Stimulated activated naive CD8-positive, alpha-beta T cell treated with anti-CD3 and anti-CD28 coated beads, Interleukin-15, Interleukin-2, amounts not matched to agents 100 ng/mL and 50 ng/mL, for 24 hours (primary cell): ENCODE measurements at regions not wholly inside any gene's neighbourhood (a gene's known extent, or its start where the extent isn't known, plus 50 kb on each side); places are given as distances from the start of the nearest gene placed in this dataset.

Experiments used
- H3K27ac Mint-ChIP-seq: one replicate; pipeline ENCODE4 v1.8.0; 2021; ENCODE audit warnings: mild to moderate bottlenecking, mixed read lengths
- H3K27me3 Mint-ChIP-seq: one replicate; pipeline ENCODE4 v1.8.0; 2021; ENCODE audit warnings: mixed read lengths
- H3K36me3 Mint-ChIP-seq: one replicate; pipeline ENCODE4 v1.8.0; 2021; ENCODE audit warnings: low read depth, mixed read lengths
- H3K4me1 Mint-ChIP-seq: one replicate; pipeline ENCODE4 v1.8.0; 2021; ENCODE audit warnings: low read depth, mixed read lengths
- H3K4me3 Mint-ChIP-seq: one replicate; pipeline ENCODE4 v1.8.0; 2021; ENCODE audit warnings: mild to moderate bottlenecking, mixed read lengths
- H3K9me3 Mint-ChIP-seq: one replicate; pipeline ENCODE4 v1.8.0; 2021; ENCODE audit warnings: mixed read lengths

DNA sequence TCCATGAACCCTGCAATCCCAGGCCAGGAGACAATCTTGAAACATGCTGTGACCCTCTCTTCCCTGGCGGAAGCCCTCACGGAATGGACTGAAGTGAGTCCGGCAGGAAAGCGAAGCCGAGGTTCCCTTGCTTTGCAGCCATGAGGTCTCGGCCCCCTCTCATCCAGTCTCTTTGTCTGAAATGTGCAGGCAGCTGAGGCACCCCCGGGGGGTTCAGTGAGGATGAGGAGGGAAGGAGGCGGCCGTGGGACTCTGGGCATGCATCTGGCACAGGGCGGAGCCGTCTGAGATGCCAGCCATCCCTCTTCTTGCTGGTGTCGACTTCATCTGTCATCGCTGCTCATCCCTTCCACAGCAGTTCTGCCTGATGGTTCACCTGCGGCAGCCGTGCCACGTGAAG lies 1485.7 kb downstream of the BRD1 start:
- Mint-ChIP-seq H3K4me3 (no peak overlapping the region), H3K4me1 (no peaks in the 10 kb centered on the region), H3K36me3 (no peaks in the 10 kb centered on the region), H3K9me3 (no peaks in the 10 kb centered on the region), H3K27me3 (peaks cover 4% of the 10 kb centered on the region), H3K27ac (no peak overlapping the region)

DNA sequence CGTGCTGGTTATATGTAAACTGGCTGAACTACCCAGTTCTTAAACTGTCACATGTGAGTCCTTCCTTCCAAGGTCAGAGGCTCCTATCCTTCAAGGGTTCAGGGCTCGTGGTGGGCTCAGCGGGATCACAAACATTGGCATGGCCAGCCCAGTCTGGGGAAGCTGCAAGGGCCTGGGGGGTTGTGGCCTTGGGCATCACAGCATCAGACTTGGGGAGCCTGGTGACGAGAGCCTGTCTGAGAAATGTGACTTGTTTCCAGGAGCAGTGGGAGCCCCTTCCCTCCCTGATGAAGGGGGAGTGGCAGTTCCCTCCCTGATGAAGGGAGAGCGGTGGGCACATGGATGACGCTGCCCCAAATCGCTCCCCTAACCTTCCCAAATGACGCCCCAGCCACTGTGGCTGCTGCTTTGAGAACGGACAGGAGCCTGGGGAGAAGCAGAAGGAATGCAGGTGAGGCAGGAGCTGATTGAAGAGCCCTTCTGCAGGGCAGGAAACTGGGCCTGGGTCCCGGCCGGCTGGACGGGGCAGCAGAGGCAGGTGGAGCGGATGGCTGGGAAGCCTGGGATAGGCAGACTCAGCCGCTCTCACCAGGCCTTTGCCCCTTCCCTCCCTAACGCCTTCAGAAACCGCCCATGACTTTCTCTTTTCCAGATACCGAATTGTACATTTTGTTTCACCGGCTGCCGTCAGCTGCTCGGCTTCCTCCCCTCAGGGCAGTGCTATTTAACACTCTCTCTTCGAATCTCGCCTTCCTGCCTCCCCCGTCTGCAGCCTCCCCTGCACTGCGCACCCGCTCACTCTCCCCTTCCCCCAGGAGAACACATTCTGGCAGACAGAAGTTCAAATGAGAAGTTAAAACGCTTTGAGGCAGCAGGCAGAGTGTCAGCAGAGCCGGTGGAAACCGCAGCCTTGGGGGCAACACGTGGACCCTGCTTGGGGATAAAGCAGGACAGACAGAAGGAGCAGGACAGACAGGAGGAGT lies 1486.7 kb downstream of the BRD1 start:
- H3K4me1 Mint-ChIP-seq = no peaks in the 10 kb centered on the region
- H3K27ac Mint-ChIP-seq = no peak overlapping the region
- H3K36me3 Mint-ChIP-seq = no peaks in the 10 kb centered on the region
- no peaks in the 10 kb centered on the region for H3K9me3 Mint-ChIP-seq
- peaks cover 4% of the 10 kb centered on the region for H3K27me3 Mint-ChIP-seq
- no peak overlapping the region for H3K4me3 Mint-ChIP-seq

DNA sequence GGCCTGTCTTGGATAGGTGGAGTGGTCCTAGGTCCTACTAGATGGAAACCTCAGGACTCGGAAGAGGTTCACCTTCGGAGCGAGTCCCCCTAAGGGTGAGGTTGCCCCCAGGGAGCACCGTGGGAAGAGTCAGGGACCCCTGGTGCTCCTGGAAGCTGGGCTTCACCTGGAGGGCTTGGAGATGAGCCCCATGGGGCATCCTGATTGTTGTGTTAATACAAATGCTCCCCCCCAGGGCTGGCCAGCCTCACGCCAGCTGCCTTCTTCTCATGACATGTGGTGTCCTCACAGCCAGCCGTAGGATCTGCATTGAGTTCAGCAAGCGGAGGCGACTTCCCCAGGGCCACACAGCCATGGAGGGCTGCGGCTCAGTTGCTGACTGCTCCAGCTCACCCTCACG lies 1487.5 kb downstream of the BRD1 start:
- Mint-ChIP-seq H3K9me3 (no peaks in the 10 kb centered on the region), H3K27me3 (peaks cover 4% of the 10 kb centered on the region), H3K4me3 (no peak overlapping the region), H3K36me3 (no peaks in the 10 kb centered on the region), H3K27ac (no peak overlapping the region), H3K4me1 (no peaks in the 10 kb centered on the region)

DNA sequence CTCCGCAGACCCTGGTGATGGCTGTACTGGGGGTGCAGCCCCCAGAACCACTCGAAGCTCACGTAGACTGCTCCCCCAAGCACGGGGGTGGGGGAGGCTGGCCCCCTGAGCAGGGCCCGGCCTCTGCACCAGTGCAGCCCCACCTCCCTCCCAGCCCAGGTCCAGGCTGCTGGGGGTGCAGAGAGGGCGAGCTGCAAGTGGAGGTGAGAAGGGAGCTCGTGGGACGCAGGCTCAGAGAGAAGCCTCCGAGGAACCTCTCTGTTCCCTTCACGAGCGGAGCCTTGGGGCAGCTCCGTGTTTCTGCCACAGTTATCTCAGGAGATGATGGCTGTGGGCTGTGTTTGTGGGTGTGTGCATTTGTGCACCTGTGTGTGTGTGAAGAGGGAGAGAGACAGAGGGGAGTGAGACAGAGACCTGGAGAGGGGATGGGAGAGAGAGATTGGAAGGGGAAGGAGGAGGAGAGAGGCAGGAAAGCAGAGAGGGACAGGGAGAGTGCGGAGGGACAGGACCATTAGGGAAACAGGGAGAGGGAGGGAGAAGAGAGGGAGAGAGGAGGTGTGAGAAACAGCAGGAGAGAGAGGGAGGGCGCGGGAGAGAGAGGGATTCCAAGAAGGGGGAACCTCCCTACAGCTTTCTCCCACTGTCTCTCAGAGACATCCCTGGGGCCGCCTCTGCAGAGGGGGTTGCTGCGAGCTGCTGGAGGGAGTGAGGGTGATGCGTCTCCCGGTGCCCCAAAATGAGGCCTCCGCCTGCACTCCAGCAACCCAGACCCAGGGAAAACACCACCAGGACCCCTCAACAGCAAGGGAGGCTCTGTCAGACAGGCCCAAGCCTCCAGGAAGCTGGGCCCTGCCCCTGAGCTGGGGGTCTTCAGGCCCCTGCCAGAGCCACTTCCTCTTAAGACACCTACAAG lies 1488.6 kb downstream of the BRD1 start:
- Mint-ChIP-seq H3K36me3 (no peaks in the 10 kb centered on the region), H3K27me3 (peaks cover 4% of the 10 kb centered on the region), H3K27ac (no peak overlapping the region), H3K9me3 (no peaks in the 10 kb centered on the region), H3K4me1 (no peaks in the 10 kb centered on the region), H3K4me3 (no peak overlapping the region)

DNA sequence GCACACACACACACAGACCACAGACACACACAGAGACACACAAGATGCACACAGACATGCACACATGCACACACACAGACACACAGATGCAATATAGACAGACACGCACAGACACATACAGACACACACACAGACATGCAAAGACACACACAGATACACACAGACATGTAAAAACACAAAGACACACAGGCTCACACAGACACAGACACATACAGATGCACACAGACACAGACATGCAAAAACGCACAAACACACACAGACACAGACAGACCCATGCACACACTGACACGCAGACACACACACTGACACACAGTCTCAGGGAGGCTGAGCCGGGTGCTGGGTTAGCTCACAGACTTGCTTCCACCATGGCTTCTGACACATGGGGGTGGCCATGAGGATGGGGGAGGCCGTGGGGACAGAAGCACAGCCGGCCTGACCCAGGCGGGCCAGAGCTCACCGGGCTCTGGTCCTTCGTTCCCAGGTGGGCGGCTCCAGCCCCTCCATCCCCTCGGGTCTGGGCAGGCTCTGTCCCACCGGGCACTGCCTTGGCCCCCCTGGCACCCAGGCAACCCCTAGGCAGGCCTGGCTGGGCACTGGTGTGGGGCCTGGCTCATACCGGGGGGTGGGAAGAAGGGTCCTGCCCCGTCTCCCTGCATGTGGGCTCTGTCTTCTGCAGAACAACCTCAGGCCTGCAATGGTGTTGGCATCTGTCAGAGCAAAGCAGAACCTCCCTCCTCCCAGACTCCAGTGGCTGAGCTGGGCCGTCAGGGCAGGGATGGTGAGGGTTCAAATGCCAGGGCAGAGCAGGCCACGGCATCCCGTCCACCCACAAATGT lies 1489.5 kb downstream of the BRD1 start:
- Mint-ChIP-seq H3K9me3 (no peaks in the 10 kb centered on the region), H3K36me3 (no peaks in the 10 kb centered on the region), H3K4me3 (no peak overlapping the region), H3K4me1 (no peaks in the 10 kb centered on the region), H3K27ac (no peak overlapping the region), H3K27me3 (peaks cover 4% of the 10 kb centered on the region)

DNA sequence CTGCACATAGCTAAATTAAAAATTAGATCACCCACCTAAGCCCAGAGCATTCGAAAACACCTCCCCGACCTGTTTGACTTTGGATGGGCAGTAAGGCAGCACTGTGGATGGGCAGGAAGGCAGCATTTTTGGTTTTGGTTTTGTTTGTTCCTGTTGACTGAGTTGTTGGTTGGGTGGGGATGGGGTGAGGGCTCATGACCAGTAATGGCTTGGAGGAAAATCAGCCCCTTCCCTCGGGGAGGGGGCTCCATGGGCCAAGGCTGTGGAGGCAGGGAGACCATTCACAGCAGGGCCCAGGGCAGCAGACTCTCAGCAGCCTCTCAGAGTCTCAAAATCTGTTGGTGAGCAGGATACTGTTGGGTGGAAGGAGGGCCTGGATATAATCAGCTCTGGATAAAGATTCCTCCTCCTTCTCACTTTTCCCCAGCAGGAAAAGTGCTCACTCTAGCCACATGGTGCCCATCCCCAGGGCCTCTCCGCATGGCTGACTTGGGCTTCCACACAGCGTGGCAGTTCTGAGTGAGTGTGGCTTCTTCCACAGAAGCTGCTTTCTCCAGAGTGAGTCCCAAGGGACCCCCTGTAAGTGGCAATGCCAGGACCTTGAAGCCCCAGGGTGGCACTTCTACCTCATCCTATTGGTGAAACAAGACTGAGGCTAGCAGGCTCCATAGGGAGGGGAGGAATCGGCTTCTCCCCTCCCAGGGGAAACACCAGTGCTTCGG lies 1491.2 kb downstream of the BRD1 start:
- H3K4me1 Mint-ChIP-seq = no peaks in the 10 kb centered on the region
- H3K27me3 Mint-ChIP-seq = peaks cover 4% of the 10 kb centered on the region
- no peaks in the 10 kb centered on the region for H3K36me3 Mint-ChIP-seq
- H3K4me3 Mint-ChIP-seq = no peak overlapping the region
- H3K27ac Mint-ChIP-seq = no peak overlapping the region
- H3K9me3 Mint-ChIP-seq = no peaks in the 10 kb centered on the region

DNA sequence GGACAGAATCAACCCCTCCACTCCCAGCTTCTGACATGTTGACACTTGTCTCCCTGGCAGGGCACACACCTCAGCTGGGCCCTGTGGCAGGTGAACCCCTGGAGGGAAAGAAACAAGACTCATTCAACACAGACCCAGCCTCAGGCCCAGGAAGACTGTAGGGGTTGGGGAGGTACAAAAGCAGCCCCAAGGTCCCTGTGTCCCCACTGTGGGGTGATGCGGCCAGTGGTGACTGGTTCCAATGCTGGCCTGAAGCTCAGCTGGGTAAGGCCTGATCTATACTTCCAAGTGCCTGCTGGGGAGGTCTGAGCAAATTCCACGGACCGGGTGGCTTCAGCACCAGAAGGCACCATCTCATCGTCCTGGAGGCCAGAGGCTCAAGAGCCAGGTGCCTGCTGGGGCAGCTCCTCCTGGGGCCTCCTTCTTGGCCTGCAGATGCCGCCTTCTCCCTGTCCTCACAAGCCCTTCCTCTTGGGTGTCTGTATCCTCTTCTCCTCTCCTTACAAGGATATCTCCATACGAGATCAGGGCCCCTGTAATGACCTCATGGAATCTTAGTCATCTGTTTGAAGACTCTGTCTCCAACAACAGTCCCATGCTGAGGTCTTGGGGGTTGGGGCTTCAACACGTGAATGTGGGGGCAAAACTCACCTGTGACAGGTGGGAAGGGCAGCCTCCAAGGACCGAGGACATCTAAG lies 1492.1 kb downstream of the BRD1 start:
- H3K4me3 Mint-ChIP-seq = no peak overlapping the region
- no peak overlapping the region for H3K27ac Mint-ChIP-seq
- H3K4me1 Mint-ChIP-seq = no peaks in the 10 kb centered on the region
- no peaks in the 10 kb centered on the region for H3K36me3 Mint-ChIP-seq
- no peaks in the 10 kb centered on the region for H3K9me3 Mint-ChIP-seq
- H3K27me3 Mint-ChIP-seq = peaks cover 4% of the 10 kb centered on the region

DNA sequence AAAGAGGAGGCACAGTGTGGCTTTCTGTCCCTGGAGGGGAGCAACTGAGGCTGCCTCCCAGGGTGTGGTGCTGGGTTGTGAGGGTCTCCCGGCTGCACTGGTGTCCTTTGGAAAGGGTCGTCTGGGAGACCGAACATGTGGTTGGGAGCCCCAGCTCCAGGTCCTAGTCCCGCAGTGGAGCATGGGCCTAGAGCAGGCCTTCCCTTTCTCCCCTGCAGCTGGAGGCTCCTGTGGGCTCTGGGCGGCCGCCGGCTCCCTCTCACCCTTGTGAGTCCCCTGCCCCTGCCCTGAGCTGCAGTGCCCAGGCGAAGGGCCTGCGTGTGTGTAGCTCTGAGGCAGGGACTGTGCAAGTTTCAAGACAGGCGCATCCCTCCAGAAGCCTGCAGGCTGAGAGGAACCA lies 1492.7 kb downstream of the BRD1 start:
- Mint-ChIP-seq H3K9me3 (no peaks in the 10 kb centered on the region), H3K27me3 (peaks cover 4% of the 10 kb centered on the region), H3K36me3 (no peaks in the 10 kb centered on the region), H3K4me3 (no peak overlapping the region), H3K4me1 (no peaks in the 10 kb centered on the region), H3K27ac (no peak overlapping the region)

DNA sequence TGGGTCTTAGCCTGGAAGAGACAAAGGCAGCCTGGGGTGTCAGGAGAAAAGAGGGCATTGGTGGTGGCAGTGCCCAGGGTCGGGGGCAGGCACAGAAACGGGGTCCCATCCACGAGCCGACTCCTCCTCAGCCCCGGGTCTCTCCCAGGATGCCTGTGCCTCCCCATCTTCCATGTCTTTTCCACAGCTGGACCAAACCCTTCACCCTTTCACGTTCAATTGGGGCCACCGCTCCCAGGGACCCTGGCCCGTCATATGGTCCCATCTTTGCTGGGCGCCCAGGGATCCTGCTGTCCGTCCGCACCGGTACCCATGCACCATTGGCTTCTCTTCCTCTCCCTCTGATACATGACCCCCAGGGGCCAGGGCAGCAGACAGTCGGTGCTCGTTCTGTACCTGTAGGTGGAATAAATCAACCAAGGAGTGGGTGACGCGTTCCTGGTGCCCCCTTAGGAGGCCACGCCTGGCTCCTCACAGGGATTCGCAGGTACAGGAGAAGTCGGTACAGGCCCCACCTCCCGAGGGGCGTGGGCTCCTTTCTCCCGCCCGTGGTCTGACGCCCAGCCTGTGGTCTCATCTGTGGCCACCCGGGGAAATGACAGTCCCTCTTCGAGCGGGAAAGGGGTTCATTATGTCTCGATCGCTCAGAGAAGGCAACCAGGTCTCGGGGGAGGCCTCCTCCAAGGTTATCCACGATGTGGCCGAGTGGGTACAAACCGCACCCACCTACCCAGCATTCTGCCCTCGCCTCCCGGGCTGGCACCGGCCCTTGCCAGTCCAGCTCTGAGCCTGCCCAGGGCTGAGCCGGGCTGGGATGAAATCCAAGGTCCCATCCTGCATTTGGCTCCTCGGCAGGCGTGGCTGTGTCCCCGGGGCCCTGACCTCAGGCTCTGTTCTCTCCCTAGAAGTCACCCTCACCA lies 1493.6 kb downstream of the BRD1 start:
- H3K27me3 Mint-ChIP-seq = peaks cover 4% of the 10 kb centered on the region
- no peaks in the 10 kb centered on the region for H3K9me3 Mint-ChIP-seq
- H3K4me3 Mint-ChIP-seq = no peak overlapping the region
- H3K4me1 Mint-ChIP-seq = no peaks in the 10 kb centered on the region
- no peak overlapping the region for H3K27ac Mint-ChIP-seq
- no peaks in the 10 kb centered on the region for H3K36me3 Mint-ChIP-seq

DNA sequence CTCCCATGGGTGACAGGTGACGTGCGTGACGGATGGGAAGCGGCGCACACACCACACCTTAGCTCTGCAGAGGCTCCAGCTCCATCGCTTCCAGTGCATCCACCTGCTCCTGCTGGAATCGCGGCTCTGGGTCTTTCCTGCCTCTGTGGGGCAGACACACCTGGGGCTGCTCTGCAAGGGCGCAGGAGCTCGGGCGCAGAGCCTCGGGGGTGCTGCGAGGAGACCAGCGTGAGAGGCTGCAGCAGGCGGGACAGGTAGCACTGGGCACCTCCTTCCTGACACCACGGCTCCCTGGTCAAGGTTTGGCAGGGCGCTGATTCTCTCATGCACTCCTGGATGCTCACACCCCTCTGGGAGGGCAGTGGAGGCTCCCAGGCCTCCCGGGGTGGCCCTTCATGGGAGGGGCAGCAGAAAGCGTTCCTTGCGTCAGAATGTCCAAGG lies 1494.3 kb downstream of the BRD1 start:
- Mint-ChIP-seq H3K27ac (no peak overlapping the region), H3K9me3 (peaks cover 6% of the 10 kb centered on the region), H3K4me1 (no peaks in the 10 kb centered on the region), H3K27me3 (peaks cover 4% of the 10 kb centered on the region), H3K4me3 (no peak overlapping the region), H3K36me3 (no peaks in the 10 kb centered on the region)

DNA sequence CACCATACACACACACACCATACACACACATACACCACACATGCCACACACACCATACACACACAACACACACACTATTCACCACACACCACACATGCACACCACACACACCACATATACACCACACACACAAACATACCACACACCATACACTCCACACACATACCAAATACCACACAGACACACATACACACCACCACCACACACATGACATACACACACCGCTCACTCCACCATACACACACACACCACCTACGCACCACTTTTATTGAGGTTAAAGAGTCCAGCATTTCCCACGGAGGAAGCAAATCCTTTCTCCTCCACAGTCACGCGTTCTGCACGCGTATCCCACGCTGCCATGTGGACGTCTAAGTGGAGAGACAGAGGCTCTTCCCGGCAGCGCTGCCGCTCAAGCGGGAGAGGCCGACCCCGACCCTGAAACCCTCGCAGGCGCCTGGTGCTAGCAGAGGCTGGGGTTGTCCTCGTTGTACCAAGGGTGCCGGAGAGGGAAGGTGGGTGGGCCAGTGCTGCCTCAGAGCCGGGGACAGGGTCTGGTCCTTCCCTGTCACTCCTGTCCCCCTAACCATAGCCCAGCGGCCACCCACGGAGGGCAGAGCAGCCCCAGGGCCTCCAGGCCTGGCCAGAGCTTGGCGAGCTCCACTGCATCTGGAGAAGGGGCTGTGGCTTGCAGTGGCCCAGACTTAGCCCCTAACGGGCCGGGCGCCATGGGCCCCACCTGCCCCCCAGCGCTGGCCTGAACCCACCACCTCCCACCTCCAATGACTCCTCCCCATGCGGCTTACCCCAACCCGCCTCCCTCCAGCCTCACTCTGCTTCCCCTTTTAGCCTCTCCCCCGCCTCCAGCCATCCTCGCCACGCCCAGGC lies 1495.0 kb downstream of the BRD1 start:
- no peak overlapping the region for H3K27ac Mint-ChIP-seq
- H3K27me3 Mint-ChIP-seq = no peaks in the 10 kb centered on the region
- H3K4me1 Mint-ChIP-seq = no peaks in the 10 kb centered on the region
- peaks cover 8% of the 10 kb centered on the region for H3K9me3 Mint-ChIP-seq
- no peaks in the 10 kb centered on the region for H3K36me3 Mint-ChIP-seq
- H3K4me3 Mint-ChIP-seq = no peak overlapping the region

DNA sequence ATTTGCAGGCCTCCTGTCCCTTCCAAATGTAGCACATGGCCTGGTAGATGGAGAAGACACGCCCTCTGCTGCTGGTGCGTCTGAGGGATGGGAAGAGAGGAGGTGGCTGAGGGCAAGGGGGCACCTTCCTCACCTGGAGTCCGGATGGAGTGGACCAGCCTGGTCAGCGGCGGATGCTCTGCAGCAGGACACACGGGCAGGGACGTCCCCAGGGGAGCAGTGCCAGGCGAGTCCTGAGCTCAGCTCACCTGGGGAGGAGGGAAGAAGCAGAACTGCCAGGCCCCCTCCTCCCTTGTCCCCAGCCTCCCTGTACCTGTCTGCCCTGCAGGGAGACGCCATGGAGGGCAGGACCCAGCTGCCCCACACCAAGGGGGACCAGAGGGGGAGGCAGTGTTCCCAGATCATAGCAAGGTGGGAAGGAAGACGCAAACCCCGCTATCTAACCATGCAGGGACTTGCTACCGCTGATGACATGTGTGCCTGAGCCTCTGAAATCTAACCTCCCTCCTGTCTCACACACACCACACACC lies 1495.9 kb downstream of the BRD1 start:
- no peak overlapping the region for H3K4me3 Mint-ChIP-seq
- H3K27ac Mint-ChIP-seq = no peak overlapping the region
- H3K9me3 Mint-ChIP-seq = peaks cover 8% of the 10 kb centered on the region
- no peaks in the 10 kb centered on the region for H3K36me3 Mint-ChIP-seq
- no peaks in the 10 kb centered on the region for H3K4me1 Mint-ChIP-seq
- no peaks in the 10 kb centered on the region for H3K27me3 Mint-ChIP-seq
